ENCODE measurements at regions not wholly inside any gene's neighbourhood (a gene's known extent, or its start where the extent isn't known, plus 50 kb on each side); places are given as distances from the start of the nearest gene placed in this dataset.

DNA sequence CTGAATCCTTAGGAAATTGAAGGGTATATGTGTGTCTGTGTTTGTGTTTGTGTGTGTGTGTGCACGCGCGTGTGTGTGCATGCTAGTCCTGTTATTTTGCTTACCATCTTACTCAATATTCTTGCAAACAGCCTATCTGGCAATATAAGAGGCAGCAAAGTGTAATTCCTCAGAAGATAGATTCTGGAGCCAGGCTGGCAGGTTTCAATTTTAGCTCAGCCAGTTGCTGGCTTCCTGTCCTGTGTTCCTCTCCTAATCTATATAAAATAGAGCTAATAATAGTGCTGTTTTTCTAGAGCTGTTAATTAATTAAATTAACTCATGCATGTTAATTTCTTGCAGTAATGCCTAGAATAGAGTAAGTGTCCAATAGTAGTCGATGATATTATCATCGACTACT, 256.2 kb downstream of the PIK3C3 start:
- Mint-ChIP-seq H3K4me1 (ENCODE audit: low read depth) (no peaks in the 10 kb centered on the region), H3K9me3 (peaks cover 6% of the 10 kb centered on the region), H3K36me3 (ENCODE audit: insufficient read depth) (no peaks in the 10 kb centered on the region), H3K4me3 (no peak overlapping the region), H3K27me3 (ENCODE audit: low read depth) (no peaks in the 10 kb centered on the region)
- no peak for ATAC-seq
- no peak for DNase-seq

DNA sequence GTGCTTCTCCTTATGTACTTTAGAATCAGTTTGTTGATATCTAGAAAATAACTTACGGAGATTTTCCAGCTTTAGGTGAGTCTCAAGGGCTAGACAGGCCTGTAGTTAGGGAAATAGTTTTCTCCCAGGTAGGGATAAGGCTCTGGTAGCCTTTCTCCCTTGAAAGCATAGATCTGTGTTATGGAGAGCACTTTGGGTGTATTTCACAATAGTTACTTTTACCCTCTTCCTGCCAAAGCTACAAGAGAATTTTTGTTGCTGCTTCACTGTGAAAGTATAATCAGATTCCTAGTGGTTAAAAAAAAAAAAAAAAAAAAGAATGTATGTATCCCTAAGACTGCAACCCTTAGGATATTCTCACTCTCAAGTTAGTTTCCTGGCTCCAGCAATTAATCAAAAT, 267.5 kb downstream of the PIK3C3 start:
- Mint-ChIP-seq H3K27me3 (ENCODE audit: low read depth) (no peaks in the 10 kb centered on the region), H3K4me1 (ENCODE audit: low read depth) (no peaks in the 10 kb centered on the region), H3K9me3 (peaks cover 7% of the 10 kb centered on the region), H3K36me3 (ENCODE audit: insufficient read depth) (peaks cover 1% of the 10 kb centered on the region), H3K4me3 (no peak overlapping the region)
- no peak for DNase-seq
- ATAC-seq, result no peak

DNA sequence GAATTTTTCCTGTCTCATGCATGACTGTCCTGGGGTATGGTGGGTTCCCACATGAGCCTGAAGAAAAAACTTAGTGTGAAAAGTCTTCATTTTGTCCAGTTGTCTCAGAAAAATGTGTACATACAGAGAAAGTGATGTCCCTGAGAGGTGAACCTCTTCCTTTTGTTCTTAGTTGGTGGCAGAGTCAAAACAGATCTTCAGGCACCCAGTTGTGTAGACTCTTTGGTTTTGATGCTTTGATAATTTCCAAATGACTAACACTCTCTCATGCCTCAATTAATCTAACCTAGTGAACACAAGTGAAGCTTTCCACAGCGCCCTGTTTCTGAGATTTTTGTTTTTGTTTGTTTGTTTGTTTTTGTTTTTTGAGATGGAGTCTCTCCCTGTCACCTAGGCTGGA, 273.5 kb downstream of the PIK3C3 start:
- no peak for ATAC-seq
- DNase-seq, result no peak
- H3K4me1 Mint-ChIP-seq (ENCODE audit: low read depth), result no peaks in the 10 kb centered on the region
- no peak overlapping the region for H3K4me3 Mint-ChIP-seq
- H3K36me3 Mint-ChIP-seq (ENCODE audit: insufficient read depth), result peaks cover 1% of the 10 kb centered on the region
- no peaks in the 10 kb centered on the region for H3K9me3 Mint-ChIP-seq
- no peaks in the 10 kb centered on the region for H3K27me3 Mint-ChIP-seq (ENCODE audit: low read depth)

DNA sequence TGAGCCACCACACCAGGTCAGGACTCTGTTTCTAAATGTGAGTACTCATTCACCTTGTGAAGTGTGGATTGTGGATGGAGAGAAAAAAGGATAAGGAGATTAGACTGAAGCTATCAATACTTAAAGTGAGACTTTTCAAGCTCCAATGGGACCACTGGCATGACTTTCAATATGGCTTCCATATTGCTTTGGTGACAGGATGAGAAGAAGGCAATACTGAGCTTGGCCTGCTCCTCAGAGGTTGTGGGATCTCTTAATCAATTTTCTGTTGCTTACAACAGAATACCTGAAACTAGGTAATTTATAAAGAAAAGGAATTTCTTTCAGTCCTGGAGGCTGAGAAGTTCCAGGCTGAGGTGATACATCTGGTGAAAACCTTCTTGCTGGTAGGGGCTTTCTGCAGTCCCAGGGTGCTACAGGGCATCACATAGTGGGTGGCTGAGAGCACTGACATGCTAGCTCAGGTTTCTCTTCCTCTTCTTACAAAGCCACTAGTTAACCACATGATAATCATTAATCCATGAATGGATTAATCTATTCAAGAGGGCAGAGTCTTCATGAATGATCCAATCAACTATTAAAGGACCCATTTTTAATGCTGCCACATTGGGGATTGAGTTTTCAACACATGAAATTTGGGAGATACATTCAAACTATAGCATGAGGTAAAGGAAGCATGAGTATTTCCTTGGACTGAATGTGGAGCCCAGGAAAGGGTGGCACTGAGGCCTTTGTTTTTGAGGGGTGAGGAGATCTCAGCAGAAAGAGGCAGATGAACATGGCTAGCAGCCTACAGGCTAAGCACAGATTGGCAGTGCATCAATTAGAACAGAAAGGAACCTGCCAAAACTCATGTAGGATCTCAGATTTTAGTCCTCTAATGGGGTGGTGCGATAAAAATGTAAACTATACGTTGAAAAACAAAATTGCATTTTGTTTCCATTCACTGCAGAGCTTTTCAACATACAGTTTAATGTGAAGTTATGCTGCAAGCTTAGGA, 274.5 kb downstream of the PIK3C3 start:
- no peaks in the 10 kb centered on the region for H3K4me1 Mint-ChIP-seq (ENCODE audit: low read depth)
- no peak overlapping the region for H3K4me3 Mint-ChIP-seq
- H3K27me3 Mint-ChIP-seq (ENCODE audit: low read depth), result no peaks in the 10 kb centered on the region
- no peaks in the 10 kb centered on the region for H3K9me3 Mint-ChIP-seq
- peaks cover 1% of the 10 kb centered on the region for H3K36me3 Mint-ChIP-seq (ENCODE audit: insufficient read depth)
- no peak for ATAC-seq
- DNase-seq, result no peak

DNA sequence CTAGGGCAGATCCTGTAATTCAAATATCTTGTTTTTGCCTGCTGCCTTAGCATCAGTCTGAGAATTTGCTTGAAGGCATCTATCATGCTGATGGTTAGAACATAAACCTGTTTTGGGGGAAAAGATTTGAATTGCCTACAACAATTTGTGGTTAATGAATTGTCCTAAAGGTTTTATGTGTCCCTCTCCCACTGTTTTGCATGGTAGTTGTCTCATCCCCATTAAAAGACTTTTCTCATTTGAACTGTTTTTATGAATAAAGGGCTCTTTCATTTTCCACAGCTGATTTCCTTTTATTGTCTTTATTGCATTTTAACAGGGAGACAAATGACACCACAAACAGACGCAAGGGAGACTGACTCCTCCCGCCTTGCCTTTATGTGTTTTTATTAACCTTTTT, 275.6 kb downstream of the PIK3C3 start:
- Mint-ChIP-seq H3K27me3 (ENCODE audit: low read depth) (no peaks in the 10 kb centered on the region), H3K4me1 (ENCODE audit: low read depth) (no peaks in the 10 kb centered on the region), H3K9me3 (no peaks in the 10 kb centered on the region), H3K4me3 (no peak overlapping the region), H3K36me3 (ENCODE audit: insufficient read depth) (peaks cover 1% of the 10 kb centered on the region)
- DNase-seq (no peak), ATAC-seq (no peak)

DNA sequence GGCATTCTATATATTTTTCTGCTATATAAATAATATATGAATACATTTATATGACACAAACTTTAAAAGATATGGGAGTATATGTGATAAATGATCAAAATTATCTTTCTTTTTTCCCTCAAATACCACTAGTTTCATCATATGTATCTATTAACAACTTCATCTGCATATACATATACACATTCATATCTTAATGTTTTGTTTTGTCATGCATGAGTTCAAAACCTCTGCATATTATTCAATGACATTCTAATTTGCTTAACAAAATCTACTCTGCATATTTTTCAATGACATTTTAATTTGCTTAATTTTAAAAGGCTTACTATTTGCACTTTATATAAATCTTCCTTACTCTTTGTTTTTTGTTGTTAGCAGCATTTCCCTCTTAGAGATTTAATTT, 276.2 kb downstream of the PIK3C3 start:
- Mint-ChIP-seq H3K36me3 (ENCODE audit: insufficient read depth) (peaks cover 1% of the 10 kb centered on the region), H3K27me3 (ENCODE audit: low read depth) (no peaks in the 10 kb centered on the region), H3K4me3 (no peak overlapping the region), H3K4me1 (ENCODE audit: low read depth) (no peaks in the 10 kb centered on the region), H3K9me3 (no peaks in the 10 kb centered on the region)
- ATAC-seq (no peak), DNase-seq (no peak)

DNA sequence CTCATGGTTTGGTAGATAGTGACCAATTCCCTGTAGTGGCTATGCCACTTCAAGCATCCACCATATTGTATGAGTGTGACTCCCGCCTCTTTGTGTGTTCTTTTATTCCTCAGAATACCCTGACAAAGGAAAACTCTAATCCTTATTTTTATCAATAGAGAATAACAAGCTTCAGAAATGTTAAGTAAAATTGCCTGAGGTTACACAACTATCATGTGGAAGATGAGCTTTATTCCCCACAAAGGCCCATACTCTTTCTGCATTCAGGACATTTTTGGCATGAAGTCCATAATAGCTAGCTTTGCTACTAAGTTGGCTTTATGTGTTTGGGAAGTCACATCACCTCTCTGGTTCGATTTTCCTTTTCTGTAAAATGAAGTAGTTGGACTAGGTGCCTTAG, 276.8 kb downstream of the PIK3C3 start:
- H3K27me3 Mint-ChIP-seq (ENCODE audit: low read depth), result no peaks in the 10 kb centered on the region
- no peaks in the 10 kb centered on the region for H3K36me3 Mint-ChIP-seq (ENCODE audit: insufficient read depth)
- no peak for ATAC-seq
- H3K4me1 Mint-ChIP-seq (ENCODE audit: low read depth), result no peaks in the 10 kb centered on the region
- no peaks in the 10 kb centered on the region for H3K9me3 Mint-ChIP-seq
- no peak for DNase-seq
- H3K4me3 Mint-ChIP-seq, result no peak overlapping the region

DNA sequence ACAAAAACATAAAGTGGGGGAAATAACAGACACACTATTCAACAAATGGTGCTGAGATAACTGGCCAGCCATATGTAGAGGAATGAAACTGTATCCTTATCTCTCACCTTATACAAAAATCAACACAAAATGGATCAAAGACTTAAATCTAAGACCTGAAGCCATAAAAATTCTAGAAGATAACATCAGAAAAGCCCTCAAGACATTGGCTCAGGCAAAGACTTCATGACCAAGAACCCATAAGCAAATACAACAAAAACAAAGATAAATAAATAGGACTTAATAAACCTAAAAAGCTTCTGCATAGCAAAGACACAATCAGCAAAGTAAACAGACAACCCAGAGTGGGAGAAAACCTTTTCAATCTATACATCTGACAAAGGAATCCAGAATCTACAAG, 278.9 kb downstream of the PIK3C3 start:
- peaks cover 7% of the 10 kb centered on the region for H3K9me3 Mint-ChIP-seq
- H3K4me3 Mint-ChIP-seq, result no peak overlapping the region
- no peak for DNase-seq
- H3K4me1 Mint-ChIP-seq (ENCODE audit: low read depth), result no peaks in the 10 kb centered on the region
- H3K27me3 Mint-ChIP-seq (ENCODE audit: low read depth), result no peaks in the 10 kb centered on the region
- H3K36me3 Mint-ChIP-seq (ENCODE audit: insufficient read depth), result no peaks in the 10 kb centered on the region
- ATAC-seq, result no peak

DNA sequence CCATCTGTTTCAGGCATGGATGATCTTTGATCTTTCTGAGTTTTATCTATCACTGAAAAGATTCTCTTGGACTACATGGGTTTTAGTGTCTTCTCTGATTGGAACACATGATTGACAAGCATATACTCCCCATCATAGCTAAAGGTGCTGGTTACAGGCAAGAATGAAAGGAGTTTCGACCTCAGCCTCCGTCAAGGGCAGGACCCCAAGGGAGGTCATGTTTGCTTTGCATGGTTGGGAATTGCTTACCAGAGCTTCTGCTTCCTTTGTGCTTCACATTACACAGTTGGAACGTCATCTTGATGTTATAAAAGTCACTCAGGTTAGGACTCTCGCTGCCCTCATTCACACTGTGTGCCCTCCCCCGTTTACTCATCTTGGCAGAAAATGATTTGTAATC, 287.7 kb downstream of the PIK3C3 start:
- ATAC-seq (no peak), DNase-seq (no peak)
- no peak overlapping the region for H3K4me3 Mint-ChIP-seq

DNA sequence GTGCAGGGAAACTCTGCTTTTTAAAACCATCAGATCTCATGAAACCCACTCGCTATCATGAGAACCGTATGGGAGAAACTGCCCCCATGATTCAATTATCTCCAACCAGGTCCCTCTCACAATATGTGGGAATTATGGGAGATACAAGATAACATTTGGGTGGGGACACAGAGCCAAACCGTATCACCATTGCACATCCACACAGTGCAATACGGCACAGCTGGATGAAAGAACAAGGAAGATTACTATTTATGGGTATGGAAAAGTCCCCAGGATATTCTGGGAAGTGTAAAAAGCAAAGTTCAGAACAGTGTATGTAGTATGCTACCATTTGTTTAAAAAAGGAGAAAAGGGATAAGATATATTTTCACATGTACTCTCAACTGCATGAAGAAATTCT, 290.1 kb downstream of the PIK3C3 start:
- ATAC-seq (no peak), DNase-seq (no peak)
- no peak overlapping the region for H3K4me3 Mint-ChIP-seq
- no peaks in the 10 kb centered on the region for H3K4me1 Mint-ChIP-seq (ENCODE audit: low read depth)
- peaks cover 3% of the 10 kb centered on the region for H3K9me3 Mint-ChIP-seq
- no peaks in the 10 kb centered on the region for H3K27me3 Mint-ChIP-seq (ENCODE audit: low read depth)
- H3K36me3 Mint-ChIP-seq (ENCODE audit: insufficient read depth), result no peaks in the 10 kb centered on the region

More for the DNA sequence above, 287.7 kb downstream of the PIK3C3 start:
- H3K36me3 Mint-ChIP-seq (ENCODE audit: insufficient read depth), result no peaks in the 10 kb centered on the region
- no peaks in the 10 kb centered on the region for H3K4me1 Mint-ChIP-seq (ENCODE audit: low read depth)
- H3K27me3 Mint-ChIP-seq (ENCODE audit: low read depth), result no peaks in the 10 kb centered on the region
- H3K9me3 Mint-ChIP-seq, result peaks cover 10% of the 10 kb centered on the region

DNA sequence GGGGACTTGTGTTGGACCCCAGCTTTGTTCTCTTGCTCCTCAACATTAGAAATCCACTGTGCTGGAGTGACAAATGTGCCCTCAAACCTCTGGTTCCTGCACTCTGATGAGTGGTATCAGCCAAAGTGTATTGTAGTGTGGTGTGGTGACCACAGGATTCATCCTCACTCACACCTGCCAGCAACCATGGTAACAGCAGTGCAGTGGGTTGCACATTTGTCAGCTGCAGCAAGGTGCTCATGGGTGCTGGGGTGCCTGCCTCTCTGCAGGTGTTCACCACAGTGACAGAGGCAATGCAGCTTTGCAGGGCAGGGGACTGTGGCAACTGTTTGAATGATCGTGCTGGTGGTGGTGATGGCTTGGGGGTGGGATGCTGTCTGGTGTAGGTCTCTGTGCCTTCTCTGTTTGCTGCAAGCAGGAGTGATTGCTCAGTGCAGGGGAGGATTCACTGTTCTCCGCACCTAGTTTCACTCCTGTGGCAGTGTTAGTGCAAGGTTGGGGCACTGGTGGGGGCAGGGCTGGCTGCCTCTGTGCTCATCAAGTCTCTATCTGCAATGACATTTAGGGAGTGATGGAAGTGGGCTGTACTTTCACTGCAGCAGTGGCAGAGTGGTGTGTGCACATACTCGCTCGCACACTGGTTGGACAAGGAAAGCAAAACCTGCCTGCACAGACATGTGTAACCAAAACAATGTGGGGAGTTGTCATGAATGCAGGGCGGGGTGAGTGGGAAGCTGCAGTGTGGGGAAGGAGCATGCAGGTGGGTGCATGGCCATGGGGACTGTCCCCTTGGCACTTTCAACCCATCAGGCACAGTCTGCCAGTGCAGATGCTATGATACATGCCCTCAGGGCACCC, 301.1 kb downstream of the PIK3C3 start:
- Mint-ChIP-seq H3K4me1 (ENCODE audit: low read depth) (no peaks in the 10 kb centered on the region), H3K9me3 (peaks cover 3% of the 10 kb centered on the region), H3K27me3 (ENCODE audit: low read depth) (peaks cover 1% of the 10 kb centered on the region), H3K4me3 (no peak overlapping the region), H3K36me3 (ENCODE audit: insufficient read depth) (no peaks in the 10 kb centered on the region)
- ATAC-seq, result no peak
- no peak for DNase-seq

DNA sequence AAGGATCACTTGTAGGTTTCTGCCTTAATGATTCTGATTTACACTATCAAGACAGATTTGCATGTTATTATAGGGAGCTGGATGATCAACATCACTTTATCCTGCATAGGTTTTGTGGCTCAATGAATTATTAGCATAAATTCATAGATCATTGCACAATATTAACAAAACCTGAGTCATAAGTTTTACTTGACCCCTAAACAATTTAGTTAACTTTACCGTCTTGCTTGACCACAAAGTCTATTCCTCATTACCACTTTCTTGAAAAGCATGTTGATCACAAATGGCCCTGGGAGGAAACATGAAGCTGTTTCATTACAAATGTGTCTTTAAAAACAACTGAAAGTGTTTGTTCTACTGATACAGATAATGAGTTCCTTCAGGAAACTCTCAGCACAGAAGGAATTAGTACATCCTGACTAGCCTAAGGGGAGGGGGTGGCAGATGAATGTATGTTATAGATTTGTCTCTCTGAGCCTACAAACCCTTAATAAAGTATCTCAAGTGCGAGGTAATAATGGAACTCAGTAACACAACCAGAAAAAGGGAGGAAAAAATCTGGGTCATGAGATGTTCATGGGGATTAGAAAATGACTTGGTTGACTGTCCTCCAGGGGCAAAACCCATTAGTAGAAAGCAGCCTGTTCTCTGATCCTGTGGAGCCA, 303.4 kb downstream of the PIK3C3 start:
- H3K4me3 Mint-ChIP-seq, result no peak overlapping the region
- H3K36me3 Mint-ChIP-seq (ENCODE audit: insufficient read depth), result no peaks in the 10 kb centered on the region
- H3K27me3 Mint-ChIP-seq (ENCODE audit: low read depth), result peaks cover 1% of the 10 kb centered on the region
- ATAC-seq (no peak), DNase-seq (no peak)
- no peaks in the 10 kb centered on the region for H3K4me1 Mint-ChIP-seq (ENCODE audit: low read depth)
- H3K9me3 Mint-ChIP-seq, result peaks cover 3% of the 10 kb centered on the region

DNA sequence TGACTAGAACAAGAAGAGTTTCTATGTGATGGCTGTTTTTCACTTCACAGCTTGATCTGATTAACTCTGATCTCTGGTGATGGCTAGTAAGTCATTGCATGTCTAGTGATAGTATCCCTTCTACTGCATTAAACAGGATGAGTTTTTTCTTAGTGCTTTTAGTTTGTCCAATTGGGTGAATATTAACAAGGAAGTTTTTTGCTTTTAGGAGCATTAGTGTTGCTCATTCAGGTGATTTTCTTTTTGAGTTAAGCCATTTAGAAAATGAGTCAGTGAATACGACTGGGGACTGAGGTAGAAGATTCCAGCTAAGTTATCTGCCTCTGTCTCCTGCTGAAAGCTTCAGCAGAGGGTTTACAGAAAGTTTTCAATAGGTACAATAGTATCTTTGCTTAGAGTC, 306.7 kb downstream of the PIK3C3 start:
- Mint-ChIP-seq H3K4me1 (ENCODE audit: low read depth) (no peaks in the 10 kb centered on the region), H3K9me3 (no peaks in the 10 kb centered on the region), H3K36me3 (ENCODE audit: insufficient read depth) (no peaks in the 10 kb centered on the region), H3K4me3 (no peak overlapping the region), H3K27me3 (ENCODE audit: low read depth) (peaks cover 1% of the 10 kb centered on the region)
- DNase-seq, result no peak
- ATAC-seq, result no peak

DNA sequence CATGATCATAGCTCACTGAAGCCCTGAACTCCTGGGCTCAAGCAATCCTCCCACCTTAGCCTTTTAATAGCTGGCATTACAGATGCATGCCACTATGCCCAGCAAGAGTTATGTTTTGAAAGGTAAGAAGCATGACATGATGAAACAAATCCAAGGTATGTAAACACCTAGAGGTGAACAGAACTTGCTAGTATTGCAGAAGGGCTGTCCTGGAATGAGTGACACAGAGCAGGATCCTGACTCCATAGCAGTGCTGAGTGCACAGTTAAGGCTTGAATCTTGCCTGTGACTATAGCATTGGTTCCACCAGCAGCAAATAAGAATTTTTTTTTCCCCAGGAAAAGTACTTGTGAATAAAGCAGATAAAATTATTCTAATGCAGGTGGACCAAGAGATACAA, 309.5 kb downstream of the PIK3C3 start:
- Mint-ChIP-seq H3K36me3 (ENCODE audit: insufficient read depth) (no peaks in the 10 kb centered on the region), H3K9me3 (no peaks in the 10 kb centered on the region), H3K27me3 (ENCODE audit: low read depth) (peaks cover 1% of the 10 kb centered on the region), H3K4me1 (ENCODE audit: low read depth) (no peaks in the 10 kb centered on the region), H3K4me3 (no peak overlapping the region)
- ATAC-seq (no peak), DNase-seq (no peak)

All from activated T-cell treated with anti-CD3 and anti-CD28 coated beads, Interleukin-2, amount 50 U/mL, for 4 hours (primary cell).